GM12874 (cell line): ENCODE measurements at regions not wholly inside any gene's neighbourhood (a gene's known extent, or its start where the extent isn't known, plus 50 kb on each side); places are given as distances from the start of the nearest gene placed in this dataset.

ENCODE experiments used
- TF ChIP-seq, protein P1 (sequence below): IDR thresholded peaks from 2 replicates; pipeline ENCODE4 v1.5.1; 2011; ENCODE audit warnings: low read depth, mild to moderate bottlenecking, control low read depth, low read length, moderate library complexity; ENCODE audit not compliant: insufficient read depth

DNA sequence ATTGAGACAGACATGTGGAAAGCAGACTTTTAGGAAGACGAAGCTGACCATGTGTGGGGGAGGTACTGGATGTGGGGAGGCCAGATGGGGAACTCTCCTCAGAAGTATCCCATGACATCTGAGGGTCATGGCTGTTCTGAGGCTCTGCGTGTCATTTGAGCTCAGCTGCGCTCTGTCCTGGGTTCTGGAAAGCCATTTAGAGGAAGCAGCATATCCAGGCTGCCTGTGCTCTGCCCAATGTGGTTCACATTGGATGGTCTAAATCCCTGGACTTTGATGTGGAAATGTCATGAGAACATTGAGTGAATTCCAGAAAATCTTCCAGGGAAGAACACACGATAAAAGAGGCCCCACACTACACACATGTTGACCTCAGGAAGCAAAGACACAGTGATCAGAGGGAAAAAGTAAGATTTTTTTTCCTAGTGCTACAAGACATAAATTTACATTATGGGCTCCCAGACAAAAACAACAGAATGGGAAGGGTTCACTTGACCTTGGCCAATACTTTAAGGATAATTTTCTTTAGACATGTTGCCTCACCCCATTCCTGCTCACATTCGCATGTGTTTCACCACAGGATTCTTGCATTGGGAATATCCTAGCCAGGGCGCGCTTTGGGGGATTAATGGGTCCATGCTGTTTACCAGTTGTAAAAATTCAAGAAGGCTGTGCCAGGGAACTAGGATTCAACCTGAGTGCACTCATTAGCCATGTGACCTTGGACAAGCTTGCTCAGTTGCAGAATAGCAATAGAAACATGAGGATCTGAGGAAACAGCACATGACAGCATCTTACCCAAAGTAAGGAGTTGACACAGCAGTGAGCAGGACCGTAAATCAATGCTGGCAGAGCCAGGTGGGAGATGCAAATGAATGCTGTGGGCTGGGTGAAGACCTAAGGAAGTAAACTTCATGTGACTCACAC is 73.2 kb upstream of the C1QTNF7 start:
- TF ChIP-seq, protein P1, sequence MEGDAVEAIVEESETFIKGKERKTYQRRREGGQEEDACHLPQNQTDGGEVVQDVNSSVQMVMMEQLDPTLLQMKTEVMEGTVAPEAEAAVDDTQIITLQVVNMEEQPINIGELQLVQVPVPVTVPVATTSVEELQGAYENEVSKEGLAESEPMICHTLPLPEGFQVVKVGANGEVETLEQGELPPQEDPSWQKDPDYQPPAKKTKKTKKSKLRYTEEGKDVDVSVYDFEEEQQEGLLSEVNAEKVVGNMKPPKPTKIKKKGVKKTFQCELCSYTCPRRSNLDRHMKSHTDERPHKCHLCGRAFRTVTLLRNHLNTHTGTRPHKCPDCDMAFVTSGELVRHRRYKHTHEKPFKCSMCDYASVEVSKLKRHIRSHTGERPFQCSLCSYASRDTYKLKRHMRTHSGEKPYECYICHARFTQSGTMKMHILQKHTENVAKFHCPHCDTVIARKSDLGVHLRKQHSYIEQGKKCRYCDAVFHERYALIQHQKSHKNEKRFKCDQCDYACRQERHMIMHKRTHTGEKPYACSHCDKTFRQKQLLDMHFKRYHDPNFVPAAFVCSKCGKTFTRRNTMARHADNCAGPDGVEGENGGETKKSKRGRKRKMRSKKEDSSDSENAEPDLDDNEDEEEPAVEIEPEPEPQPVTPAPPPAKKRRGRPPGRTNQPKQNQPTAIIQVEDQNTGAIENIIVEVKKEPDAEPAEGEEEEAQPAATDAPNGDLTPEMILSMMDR: no peak

DNA sequence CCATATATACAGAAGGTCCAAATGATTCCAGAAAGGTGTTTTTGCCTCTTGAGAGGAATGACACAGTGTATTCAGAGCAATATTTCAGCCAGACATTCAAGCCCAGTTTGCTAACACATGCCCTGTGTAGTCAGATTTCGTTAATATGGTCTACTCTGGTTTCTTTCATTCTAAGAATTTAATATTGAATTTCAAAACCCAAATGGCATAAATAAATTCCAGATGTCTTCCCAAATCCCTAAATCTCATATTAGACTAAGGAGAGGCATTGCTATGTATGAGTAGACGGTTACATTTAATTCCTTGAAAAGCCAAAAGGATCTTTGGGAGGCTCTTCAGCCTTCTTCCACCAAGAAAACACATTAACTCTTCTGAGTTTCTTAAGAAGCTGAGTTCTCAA is 66.3 kb upstream of the C1QTNF7 start:
- TF ChIP-seq, protein P1: no peak

DNA sequence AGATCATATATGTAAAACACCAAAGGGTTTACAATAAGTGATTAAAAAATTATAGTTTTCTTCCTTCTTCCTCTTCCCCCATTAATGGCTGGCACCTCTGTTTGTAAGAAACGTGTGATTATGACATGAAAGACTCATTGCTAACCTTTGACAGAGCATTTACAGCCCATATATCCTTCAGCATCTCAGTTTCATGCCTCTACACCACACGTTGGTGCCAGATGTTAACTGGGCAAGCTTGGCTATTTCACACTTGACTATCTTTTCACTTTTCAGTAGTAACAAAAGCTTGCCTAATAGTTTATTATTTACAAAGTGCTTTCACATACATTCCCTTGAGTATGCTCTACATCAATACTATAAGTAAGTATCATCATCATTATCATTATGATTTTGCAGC is 65.3 kb upstream of the C1QTNF7 start:
- TF ChIP-seq, protein P1: no peak

DNA sequence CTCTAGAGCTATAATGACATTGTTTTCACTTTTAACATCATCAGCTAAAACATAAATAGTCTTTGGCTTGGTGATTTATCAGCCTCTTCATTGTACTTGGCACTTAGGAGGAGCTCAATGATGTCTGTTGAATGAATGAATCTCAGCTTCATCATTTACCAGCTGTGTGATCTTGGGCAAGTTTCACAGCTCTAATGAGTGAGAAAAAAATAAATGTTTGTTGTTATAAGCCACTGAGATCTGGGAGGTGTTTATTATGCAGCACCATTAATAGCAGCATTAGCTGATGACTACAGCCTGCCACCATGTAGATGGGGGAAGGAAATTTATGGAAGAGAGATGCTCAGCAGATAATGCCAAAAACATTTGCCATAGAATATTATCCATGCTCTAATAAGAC is 63.6 kb upstream of the C1QTNF7 start:
- TF ChIP-seq, protein P1: no peak

DNA sequence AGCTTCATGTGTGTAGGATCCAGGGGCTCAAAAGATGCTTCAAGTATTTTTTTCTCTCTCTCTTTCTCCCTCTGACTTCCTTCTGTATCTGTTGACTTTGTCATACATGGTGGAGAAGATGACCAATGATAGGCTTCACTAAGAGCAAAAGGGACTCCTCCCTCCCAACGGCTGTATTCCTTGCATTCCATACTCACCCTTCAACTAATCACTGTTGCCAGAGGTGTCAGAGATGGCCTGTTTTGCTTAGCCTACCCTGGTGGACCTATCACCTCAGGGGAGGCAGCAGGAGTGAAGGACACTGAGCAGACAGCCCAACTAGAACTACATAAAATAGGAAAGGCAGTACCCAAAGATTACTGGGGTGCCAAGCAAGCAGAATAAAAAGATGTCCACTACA is 62.2 kb upstream of the C1QTNF7 start:
- TF ChIP-seq, protein P1: no peak

DNA sequence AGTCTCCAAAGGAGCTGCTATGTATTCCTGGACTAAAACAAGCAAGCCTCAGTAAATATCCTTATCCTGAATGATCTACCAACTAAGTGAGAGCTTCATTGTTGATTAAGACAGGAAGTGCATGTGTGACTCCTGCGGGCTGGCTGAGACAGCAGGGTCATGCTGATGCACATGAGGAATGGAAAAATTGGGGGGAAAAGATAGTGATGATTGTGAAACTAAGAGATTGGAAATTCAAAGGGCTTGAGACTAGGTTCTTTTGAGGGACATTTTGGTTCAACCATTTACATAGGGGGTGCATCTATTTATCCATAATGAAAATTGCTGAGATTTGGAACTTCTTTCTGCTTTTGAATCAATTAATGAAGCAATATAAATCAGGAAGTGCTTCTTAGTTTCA is 61.1 kb upstream of the C1QTNF7 start:
- TF ChIP-seq, protein P1: no peak

DNA sequence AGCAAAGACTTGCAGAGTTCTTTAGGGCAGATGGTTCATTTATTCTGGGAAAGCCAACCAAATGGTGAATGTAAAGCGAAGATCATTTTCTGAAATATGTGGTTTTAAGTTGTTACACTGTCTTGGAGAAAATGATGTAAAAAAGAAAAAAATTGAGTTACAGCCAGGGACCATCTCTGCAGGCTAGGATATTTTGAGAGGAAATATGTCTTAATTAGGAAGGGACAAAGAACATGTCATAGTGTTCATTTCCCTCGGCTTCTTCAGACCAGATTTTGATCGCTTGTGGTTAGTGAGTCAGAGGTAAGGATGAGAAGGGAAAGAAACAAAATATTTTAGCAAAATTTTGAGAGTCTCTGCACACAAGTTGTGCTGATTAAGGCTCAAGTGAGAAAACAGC is 59.0 kb upstream of the C1QTNF7 start:
- TF ChIP-seq, protein P1: no peak
